ENCODE measurements at regions not wholly inside any gene's neighbourhood (a gene's known extent, or its start where the extent isn't known, plus 50 kb on each side); places are given as distances from the start of the nearest gene placed in this dataset.

- no peak for DNase-seq (ENCODE audit: low read depth)
Observed at GRCh38 chr3:72022027-72022426, 237.1 kb upstream of the PROK2 start.

- no peak for DNase-seq (ENCODE audit: low read depth)
Observed at GRCh38 chr3:72021531-72021930, 236.6 kb upstream of the PROK2 start.

DNA sequence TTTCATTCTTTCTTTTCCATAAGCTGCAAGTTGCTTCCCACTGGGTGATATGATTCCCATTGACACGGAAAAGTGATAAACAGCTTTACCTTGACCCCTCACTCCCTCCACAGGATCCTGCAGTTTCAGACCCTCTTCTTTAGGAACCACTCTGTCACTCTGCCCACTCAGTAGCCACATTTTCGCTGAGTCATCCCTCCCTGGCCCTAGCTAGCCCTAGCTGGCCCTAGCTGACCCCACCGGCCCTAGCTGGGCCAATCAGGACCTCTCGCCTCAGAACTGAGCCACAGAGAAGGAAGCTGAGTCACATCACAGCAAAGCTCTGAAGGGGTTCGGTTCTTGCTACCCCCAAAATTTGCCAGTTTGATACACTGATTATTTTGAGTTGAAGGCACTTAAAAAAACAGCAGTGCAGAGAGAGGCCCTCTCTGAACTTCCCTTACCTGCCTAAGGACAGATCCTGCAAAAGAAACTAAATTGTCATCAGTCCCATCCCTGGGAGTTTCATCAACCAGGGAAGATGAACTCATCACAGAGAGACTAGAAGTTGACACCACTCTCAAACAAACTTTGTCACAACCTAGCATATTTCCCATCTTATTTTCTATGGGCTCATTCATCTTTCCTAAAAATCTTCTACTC lies 233.5 kb upstream of the PROK2 start:
- DNase-seq (ENCODE audit: low read depth): no peak

GRCh38 chr3:72017935-72018334 lies 233.0 kb upstream of the PROK2 start:
- no peak for DNase-seq (ENCODE audit: low read depth)

DNA sequence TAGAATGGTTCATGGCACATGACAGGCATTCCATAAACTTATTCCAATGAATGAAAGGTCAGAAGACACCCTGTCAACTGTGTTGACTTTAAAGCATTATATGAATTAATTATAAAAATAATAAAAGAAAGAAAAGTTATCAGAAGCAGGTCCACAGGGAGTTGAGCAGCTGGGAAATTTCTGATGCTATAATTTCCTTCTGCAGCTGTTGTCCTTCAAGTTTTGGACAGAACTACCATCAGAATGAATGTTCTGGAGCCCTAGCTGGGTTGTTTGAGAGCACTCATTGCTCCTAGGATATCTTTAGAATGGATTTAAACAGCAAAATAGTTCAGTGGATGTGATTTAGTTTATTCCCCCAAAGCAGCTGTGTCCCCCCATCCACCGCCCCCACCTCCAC lies 232.4 kb upstream of the PROK2 start:
- DNase-seq (ENCODE audit: low read depth): no peak

DNA sequence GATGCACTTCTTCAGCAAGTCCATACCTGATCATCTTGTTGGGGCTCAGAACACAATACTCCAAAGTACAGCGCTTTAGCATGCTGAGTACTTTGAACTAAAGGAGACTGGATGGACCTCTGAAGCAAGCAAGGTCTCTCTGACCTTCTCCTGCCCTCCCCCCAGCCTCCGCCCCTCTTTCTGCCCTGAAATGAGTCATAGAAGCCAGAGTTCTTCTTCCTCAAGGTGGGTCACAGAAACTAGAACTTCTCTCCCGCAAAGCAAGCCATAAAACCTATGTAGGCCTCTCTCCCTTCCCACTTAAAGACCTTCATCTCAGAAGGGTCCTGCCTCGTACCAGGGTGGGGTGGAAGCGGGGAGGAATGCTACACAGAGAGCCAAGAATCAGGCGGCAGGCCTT lies 230.5 kb upstream of the PROK2 start:
- DNase-seq (ENCODE audit: low read depth): no peak

GRCh38 chr3:72013084-72013483 lies 228.1 kb upstream of the PROK2 start:
- no peak for DNase-seq (ENCODE audit: low read depth)

DNA sequence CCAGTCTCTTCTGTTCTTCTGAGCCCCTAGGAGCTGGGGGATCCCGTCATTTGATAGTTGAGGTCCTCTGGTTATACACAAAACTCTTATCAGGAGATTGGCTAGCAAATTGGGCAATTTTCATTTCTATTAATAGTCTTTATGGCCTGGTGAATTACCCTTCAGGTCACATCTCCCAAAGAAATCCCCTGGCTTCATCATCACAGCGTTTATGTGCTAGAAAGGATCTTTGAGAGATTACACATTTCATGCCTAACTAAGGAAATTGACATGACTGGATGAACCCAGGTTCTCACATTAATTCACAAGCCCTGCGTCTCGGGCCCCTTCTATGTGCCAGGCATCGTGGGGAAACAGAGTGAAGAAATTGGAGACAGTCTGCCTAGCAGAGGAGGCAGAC lies 227.4 kb upstream of the PROK2 start:
- no peak for DNase-seq (ENCODE audit: low read depth)

GRCh38 chr3:72011485-72011884 lies 226.5 kb upstream of the PROK2 start:
- DNase-seq (ENCODE audit: low read depth): no peak

- DNase-seq (ENCODE audit: low read depth): no peak
Observed at GRCh38 chr3:72009851-72010443, 225.0 kb upstream of the PROK2 start.

- no peak for DNase-seq (ENCODE audit: low read depth)
Observed at GRCh38 chr3:72008226-72008996, 223.5 kb upstream of the PROK2 start.

DNA sequence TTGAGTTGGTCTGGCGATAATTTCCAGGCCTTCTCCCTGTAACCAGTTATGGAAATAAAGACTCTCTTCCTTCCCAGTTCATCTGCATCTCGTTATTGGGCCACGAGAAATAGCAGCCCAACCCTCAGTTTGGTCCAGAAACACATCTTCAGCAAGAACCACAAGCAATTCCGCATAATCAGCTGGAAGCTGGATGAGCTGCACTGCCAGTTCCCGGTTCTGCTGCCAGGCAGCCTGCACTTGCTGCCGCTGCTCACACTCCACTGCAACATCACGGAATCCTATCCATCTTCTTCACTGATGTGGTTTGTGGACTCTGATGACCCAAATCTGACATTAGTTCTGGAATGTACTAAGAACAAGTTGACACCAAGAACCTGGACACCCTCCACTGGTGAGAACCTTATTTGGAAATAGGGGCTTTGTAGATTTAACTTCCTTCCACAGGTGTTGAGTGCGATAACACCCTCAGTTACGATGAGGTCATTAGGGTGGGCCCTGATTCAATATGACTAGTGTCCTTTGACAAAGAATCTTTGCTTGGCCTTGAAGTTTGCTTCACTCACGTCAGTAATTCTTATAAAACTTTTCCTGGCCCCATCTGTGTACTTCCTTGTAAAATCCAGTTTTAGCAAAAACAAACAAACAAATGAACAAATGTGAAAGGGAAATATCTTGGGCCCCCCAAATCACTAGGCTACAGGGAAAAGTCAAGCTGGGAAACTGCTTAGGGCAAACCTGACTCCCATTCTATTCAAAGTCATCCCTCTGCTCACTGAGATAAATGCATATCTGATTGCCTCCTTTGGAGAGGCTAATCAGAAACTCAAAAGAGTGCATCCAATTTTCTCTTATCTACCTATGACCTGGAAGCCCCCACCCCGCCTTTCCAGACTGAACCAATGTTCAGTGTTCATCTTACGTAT lies 221.9 kb upstream of the PROK2 start:
- DNase-seq (ENCODE audit: low read depth): no peak

DNA sequence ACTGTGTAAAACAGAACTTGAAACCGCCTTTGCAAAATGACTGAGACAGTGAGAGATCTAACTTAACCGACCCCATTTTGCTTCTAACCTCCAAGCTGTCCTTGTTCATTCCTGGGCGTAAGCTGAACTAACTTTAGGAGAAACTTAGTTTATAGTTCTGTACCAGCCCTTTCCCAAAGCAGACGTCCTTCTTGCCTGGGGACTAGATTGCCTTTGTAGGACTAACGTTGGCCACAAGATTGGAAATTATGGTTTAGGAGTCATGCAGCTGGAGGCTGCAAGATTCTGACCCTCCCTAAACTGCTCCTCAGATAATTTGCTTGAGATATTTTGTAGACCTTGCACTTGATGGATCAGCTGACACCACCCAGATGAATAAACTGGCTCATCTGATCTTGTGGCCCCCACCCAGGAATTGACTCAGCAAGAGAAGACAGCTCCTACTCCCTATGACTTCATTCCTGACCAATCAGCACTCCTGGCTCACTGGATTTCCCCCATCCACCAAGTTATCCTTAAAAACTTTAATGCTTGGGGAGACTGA lies 219.9 kb upstream of the PROK2 start:
- no peak for DNase-seq (ENCODE audit: low read depth)

- no peak for DNase-seq (ENCODE audit: low read depth)
Observed at GRCh38 chr3:72003936-72004335, 219.0 kb upstream of the PROK2 start.

DNA sequence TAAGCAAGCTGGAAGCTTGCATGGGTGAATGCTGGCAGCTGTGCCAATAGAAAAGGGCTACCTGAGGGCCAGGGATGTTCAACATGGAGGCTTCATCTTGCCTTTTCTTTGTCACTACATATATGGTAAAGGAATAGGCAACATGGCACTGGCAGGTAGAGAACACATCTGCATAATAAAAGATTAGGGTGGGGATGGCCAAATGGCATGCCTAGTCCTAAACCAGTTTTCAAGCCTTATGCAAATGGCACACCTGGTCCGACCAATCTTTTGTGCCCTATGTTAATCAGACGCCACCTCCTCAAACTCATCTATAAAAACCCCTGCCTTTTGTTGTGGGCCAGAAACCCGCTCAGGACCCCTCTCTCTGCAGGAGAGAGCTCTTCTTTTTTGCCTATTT lies 216.8 kb upstream of the PROK2 start:
- no peak for DNase-seq (ENCODE audit: low read depth)

GRCh38 chr3:71998995-71999673 lies 214.2 kb upstream of the PROK2 start:
- DNase-seq (ENCODE audit: low read depth): no peak

GRCh38 chr3:71997066-71997653 lies 212.2 kb upstream of the PROK2 start:
- no peak for DNase-seq (ENCODE audit: low read depth)

DNA sequence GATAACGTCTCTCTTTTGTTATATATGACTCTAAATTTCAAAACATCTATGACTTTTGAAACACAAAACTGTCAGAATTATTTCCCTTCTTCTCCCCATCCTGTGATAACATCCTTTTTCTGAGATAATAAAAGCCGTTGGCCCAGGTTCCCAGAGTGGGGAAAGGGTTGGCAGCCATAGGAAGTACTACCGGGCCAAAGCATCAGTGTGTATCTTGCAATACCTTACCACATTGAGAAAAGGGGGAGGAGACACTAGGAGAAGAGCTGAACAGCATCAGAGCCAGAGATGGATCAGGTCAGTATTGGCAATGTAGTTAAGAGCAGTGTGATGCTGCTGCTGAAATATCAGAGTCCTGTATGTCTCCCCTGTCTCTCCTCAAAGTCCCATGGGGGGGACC lies 210.0 kb upstream of the PROK2 start:
- DNase-seq (ENCODE audit: low read depth): no peak

- no peak for DNase-seq (ENCODE audit: low read depth)
Observed at GRCh38 chr3:71994203-71994602, 209.3 kb upstream of the PROK2 start.

DNA sequence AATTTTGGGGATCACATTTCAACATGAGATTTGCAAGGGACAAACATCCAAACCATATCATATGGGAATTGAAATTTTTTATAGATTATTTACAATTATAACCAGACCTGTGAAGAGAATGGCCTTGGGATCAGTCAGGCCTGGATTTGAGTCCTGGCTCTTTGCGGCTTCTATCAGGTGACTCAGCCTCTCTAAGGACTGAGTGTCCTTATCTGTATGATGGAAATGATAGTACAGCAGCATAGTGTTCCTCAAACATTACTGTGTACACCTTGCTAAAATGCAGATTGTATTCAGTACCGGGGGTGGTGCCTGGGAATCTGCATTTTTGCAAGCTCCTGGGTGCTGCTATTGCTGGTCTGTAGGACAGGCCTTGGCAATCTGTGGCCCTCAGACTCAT lies 206.7 kb upstream of the PROK2 start:
- no peak for DNase-seq (ENCODE audit: low read depth)

- no peak for DNase-seq (ENCODE audit: low read depth)
Observed at GRCh38 chr3:71991046-71991445, 206.1 kb upstream of the PROK2 start.

Measured in stimulated activated CD8-positive, alpha-beta memory T cell treated with anti-CD3 and anti-CD28 coated beads, Interleukin-15, amount 100 ng/mL, for 24 hours (primary cell).